GM12891 (cell line): ENCODE measurements at regions not wholly inside any gene's neighbourhood (a gene's known extent, or its start where the extent isn't known, plus 50 kb on each side); places are given as distances from the start of the nearest gene placed in this dataset.

Source experiments
- DNase-seq: peaks from one replicate; pipeline ENCODE4 v3.0.0; 2011; ENCODE audit warnings: low spot score; ENCODE audit not compliant: insufficient read length
- FAIRE-seq: peaks from 2 replicates; lab custom pipeline; 2011; peaks lifted over from hg19 to GRCh38; lab: Jason Lieb, UNC
- PAX5 ChIP-seq: IDR thresholded peaks from 2 replicates; pipeline ENCODE4 v1.6.1; 2011; ENCODE audit warnings: low read length, moderate library complexity, mild to moderate bottlenecking; ENCODE audit not compliant: insufficient read depth, severe bottlenecking
- POLR2A ChIP-seq: IDR thresholded peaks from 2 replicates; pipeline ENCODE4 v1.6.1; 2011; ENCODE audit warnings: low read depth, low read length, control low read depth
- POLR2AphosphoS5 ChIP-seq: IDR thresholded peaks from 2 replicates; pipeline ENCODE4 v1.6.1; 2011; ENCODE audit warnings: low read depth, low read length, control low read depth
- POU2F2 ChIP-seq: IDR thresholded peaks from 2 replicates; pipeline ENCODE4 v1.6.1; 2011; ENCODE audit warnings: low read depth, mild to moderate bottlenecking, control low read depth, low read length, moderate library complexity
- SPI1 ChIP-seq: IDR thresholded peaks from 2 replicates; pipeline ENCODE4 v1.6.1; 2011; ENCODE audit warnings: low read depth, low read length, control low read depth
- TAF1 ChIP-seq: IDR thresholded peaks from 2 replicates; pipeline ENCODE4 v1.6.1; 2011; ENCODE audit warnings: low read depth, low read length, control low read depth

DNA sequence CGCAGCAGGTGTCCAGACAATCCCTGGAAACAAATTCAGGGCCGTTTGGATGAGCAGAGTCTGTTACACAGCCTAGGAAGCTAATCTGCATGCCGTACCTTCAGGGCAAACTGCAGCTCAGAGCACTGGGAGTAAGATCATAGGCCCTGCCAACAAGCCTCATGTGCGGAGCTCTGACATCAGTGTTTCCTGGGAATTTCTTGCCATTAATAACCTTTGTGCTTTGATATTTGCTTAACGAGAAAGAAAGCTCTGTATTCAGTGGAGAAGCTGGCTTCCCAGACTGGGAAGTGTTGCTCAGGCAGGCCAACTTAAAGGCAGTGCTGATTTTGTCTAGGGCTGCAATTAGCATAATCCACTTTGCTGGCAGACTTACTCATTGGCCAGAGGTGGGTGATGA is 116.1 kb upstream of the KLHL25 start:
- FAIRE-seq: no peak
- TF ChIP-seq SPI1: no peak
- DNase-seq: no peak

- FAIRE-seq: no peak
- TF ChIP-seq POLR2A: no peak
- no peak for TF ChIP-seq PAX5
- DNase-seq: no peak
Measured at GRCh38 chr15:85913461-85913860, 118.7 kb upstream of the KLHL25 start.

DNA sequence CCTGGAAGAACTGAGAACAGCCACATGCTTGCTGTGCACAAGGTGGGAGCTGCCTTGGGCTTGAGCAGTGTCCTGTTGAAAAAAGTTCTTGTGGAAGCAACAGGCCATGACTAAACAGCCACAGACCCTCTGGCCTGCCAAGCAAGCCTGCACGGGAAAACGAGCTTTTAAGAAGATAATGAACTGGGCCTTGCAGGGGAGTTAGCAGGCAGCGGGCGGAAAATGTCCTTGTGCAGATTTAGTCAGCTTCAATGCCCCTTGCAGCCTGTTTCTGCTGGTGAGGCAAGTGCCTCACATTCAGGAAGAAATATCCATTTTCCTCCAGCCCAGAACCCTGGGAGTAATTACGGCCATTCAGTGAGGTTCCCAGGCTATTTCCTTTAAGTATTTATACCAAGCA is 126.2 kb upstream of the KLHL25 start:
- FAIRE-seq: no peak
- TF ChIP-seq POLR2AphosphoS5: no peak
- no peak for TF ChIP-seq TAF1
- no peak for TF ChIP-seq POLR2A
- no peak for TF ChIP-seq PAX5
- TF ChIP-seq SPI1: no peak
- TF ChIP-seq POU2F2: no peak
- DNase-seq: no peak

GRCh38 chr15:85924088-85924487 is 129.4 kb upstream of the KLHL25 start:
- DNase-seq: no peak
- no peak for FAIRE-seq
- TF ChIP-seq POU2F2 (no peak), POLR2A (no peak), SPI1 (no peak)

- no peak for DNase-seq
- no peak for FAIRE-seq
- TF ChIP-seq PAX5 (no peak), POU2F2 (no peak), SPI1 (no peak), TAF1 (no peak), POLR2AphosphoS5 (no peak), POLR2A (no peak)
Measured at GRCh38 chr15:85925649-85926237, 131.0 kb upstream of the KLHL25 start.

GRCh38 chr15:85926834-85927233 is 132.1 kb upstream of the KLHL25 start:
- FAIRE-seq (no peak), DNase-seq (no peak)
- no peak for TF ChIP-seq TAF1
- no peak for TF ChIP-seq PAX5
- TF ChIP-seq POLR2A: no peak
- no peak for TF ChIP-seq POU2F2

- TF ChIP-seq TAF1 (no peak), POLR2A (no peak), SPI1 (no peak), POU2F2 (no peak), PAX5 (no peak), POLR2AphosphoS5 (no peak)
- FAIRE-seq (no peak), DNase-seq (no peak)
Measured at GRCh38 chr15:85927931-85928537, 133.3 kb upstream of the KLHL25 start.

GRCh38 chr15:85929786-85930185 is 135.1 kb upstream of the KLHL25 start:
- TF ChIP-seq POLR2A: no peak
- no peak for TF ChIP-seq PAX5
- TF ChIP-seq POU2F2: no peak
- no peak for TF ChIP-seq TAF1
- no peak for TF ChIP-seq POLR2AphosphoS5
- no peak for TF ChIP-seq SPI1
- DNase-seq (no peak), FAIRE-seq (no peak)

GRCh38 chr15:85932391-85932790 is 137.7 kb upstream of the KLHL25 start:
- TF ChIP-seq POLR2A: no peak
- no peak for TF ChIP-seq POU2F2
- no peak for TF ChIP-seq PAX5
- TF ChIP-seq TAF1: no peak
- no peak for TF ChIP-seq SPI1
- no peak for TF ChIP-seq POLR2AphosphoS5
- FAIRE-seq (no peak), DNase-seq (no peak)

DNA sequence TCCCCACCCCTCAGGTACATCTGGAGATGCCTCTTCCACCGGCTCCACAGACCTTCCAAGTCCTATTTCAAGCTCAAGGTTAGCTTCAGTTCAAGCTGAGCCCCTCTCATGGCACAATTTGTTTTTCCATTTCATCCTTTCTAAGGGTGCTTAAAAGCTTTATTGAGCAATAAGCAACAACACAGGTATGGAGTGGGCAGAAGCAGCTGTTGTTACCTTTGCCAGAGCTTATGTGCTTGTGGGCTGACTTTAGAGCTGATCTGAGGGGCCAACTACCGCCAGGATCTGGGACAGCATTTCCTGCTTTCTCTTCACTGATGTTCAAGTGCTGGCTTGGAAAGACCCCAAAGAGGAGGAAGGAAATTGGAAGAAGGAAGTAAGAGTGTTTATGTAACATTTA is 140.0 kb upstream of the KLHL25 start:
- DNase-seq (no peak), FAIRE-seq (no peak)
- TF ChIP-seq POLR2AphosphoS5: no peak
- TF ChIP-seq POU2F2: no peak
- no peak for TF ChIP-seq SPI1
- no peak for TF ChIP-seq TAF1
- TF ChIP-seq POLR2A: no peak

- no peak for FAIRE-seq
- TF ChIP-seq TAF1 (no peak), POLR2AphosphoS5 (no peak)
- DNase-seq: no peak
Measured at GRCh38 chr15:85935182-85935581, 140.5 kb upstream of the KLHL25 start.

DNA sequence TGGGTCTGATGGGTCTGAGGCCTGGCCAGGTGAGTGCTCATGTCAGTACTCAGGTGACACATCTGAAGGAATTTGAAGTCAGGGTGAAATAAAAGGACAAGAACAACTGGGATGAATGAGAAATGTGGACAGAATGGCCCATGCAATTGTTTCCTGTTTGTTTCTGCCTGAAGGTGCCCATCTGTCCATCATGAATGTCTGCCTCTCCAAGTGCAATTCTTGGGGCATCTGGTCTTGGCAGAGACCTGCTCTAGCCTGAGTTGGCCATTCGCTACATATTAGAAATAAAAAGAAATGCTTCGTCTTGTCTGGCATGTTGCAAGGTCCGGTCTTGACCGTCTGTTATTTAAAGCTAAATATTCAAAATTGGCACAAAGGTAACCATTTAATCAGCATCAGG is 142.0 kb upstream of the AGBL1 start:
- no peak for FAIRE-seq
- DNase-seq: no peak
- no peak for TF ChIP-seq POLR2AphosphoS5
- TF ChIP-seq PAX5: no peak
- TF ChIP-seq SPI1: no peak
- no peak for TF ChIP-seq POU2F2
- no peak for TF ChIP-seq POLR2A
- TF ChIP-seq TAF1: no peak
